H1 (cell line): ENCODE measurements at regions not wholly inside any gene's neighbourhood (a gene's known extent, or its start where the extent isn't known, plus 50 kb on each side); places are given as distances from the start of the nearest gene placed in this dataset.
A peak's percentile ranks its signal among the peaks of the same experiment; 100 is the strongest.

Experiments
- CTCF ChIA-PET: fragments of 300-600 bp; sonication (Branson Sonifier 250); formaldehyde crosslinking; loops from one replicate; lab custom pipeline; 2021; ENCODE audit not compliant: partially characterized antibody; lab: Charles Lee
- POLR2A ChIA-PET: fragments of 300-600 bp; sonication (Branson Sonifier 250); formaldehyde crosslinking; loops from one replicate; lab custom pipeline; 2021; ENCODE audit warnings: inconsistent platforms; ENCODE audit not compliant: partially characterized antibody; lab: Charles Lee
- DNase-seq, 2 experiments: peaks; one replicate each; pipeline versions ENCODE4 v3.0.0 to v3.0.0-alpha.2; 2010 to 2022; ENCODE audit warnings: low spot score in 2 of 2, low read depth in 1 of 2, mixed read lengths in 1 of 2
- FAIRE-seq: peaks from 2 replicates; lab custom pipeline; 2011; peaks lifted over from hg19 to GRCh38; lab: Jason Lieb, UNC
- H2AFZ ChIP-seq: 2 replicates; pipeline ENCODE4 v1.8.1; 2012; ENCODE audit warnings: low read length, inconsistent platforms
- H2AK5ac ChIP-seq: 2 replicates; pipeline ENCODE4 v1.6.1; 2013; ENCODE audit warnings: low read depth, low read length
- H2BK120ac ChIP-seq: replicated peaks from 2 replicates; pipeline ENCODE3; 2013; ENCODE audit warnings: low read depth, low read length, inconsistent platforms
- H2BK12ac ChIP-seq: 2 replicates; pipeline ENCODE4 v1.6.1; 2013; ENCODE audit warnings: low read depth, low read length
- H2BK15ac ChIP-seq: 2 replicates; pipeline ENCODE4 v1.6.1; 2013; ENCODE audit warnings: low read length
- H2BK20ac ChIP-seq: 2 replicates; pipeline ENCODE4 v1.6.1; 2013; ENCODE audit warnings: low read length
- H2BK5ac ChIP-seq: 2 replicates; pipeline ENCODE4 v1.6.1; 2013; ENCODE audit warnings: low read depth, low read length
- H3K14ac ChIP-seq: 2 replicates; pipeline ENCODE4 v1.6.1; 2013; ENCODE audit warnings: inconsistent platforms; ENCODE audit not compliant: insufficient read length
- H3K18ac ChIP-seq: 2 replicates; pipeline ENCODE4 v1.6.1; 2013; ENCODE audit warnings: low read length; ENCODE audit errors: extremely low read depth
- H3K23ac ChIP-seq: 2 replicates; pipeline ENCODE4 v1.6.1; 2013; ENCODE audit warnings: inconsistent platforms; ENCODE audit not compliant: insufficient read length
- H3K23me2 ChIP-seq: 2 replicates; pipeline ENCODE4 v1.6.1; 2013; ENCODE audit warnings: low read depth, low read length
- H3K27ac ChIP-seq: 2 replicates; pipeline ENCODE4 v1.6.1; 2011; ENCODE audit warnings: low read depth, low read length, inconsistent platforms
- H3K27me3 ChIP-seq, 4 experiments: replicated peaks in 1 of 4; 1 replicate in 1 of 4; 2 replicates in 3 of 4; pipeline versions ENCODE4 v1.6.1 to v1.8.1; 2011 to 2013; ENCODE audit warnings: low read length in 3 of 4, mild to moderate bottlenecking in 3 of 4, inconsistent platforms in 2 of 4, mixed read lengths in 2 of 4, moderate library complexity in 1 of 4; ENCODE audit not compliant: control insufficient read depth in 3 of 4, insufficient read depth in 3 of 4; ENCODE audit errors: extremely low read depth in 1 of 4
- H3K36me3 ChIP-seq, 4 experiments: 2 replicates each; pipeline versions ENCODE4 v1.6.1 to v1.8.1; 2011 to 2013; ENCODE audit warnings: mild to moderate bottlenecking in 4 of 4, low read length in 3 of 4, moderate library complexity in 2 of 4, control low read depth in 1 of 4, inconsistent platforms in 1 of 4; ENCODE audit not compliant: insufficient read depth in 4 of 4, control insufficient read depth in 2 of 4
- H3K4ac ChIP-seq: replicated peaks from 2 replicates; pipeline ENCODE3; 2013; ENCODE audit warnings: low read length, low read depth, mixed read lengths, inconsistent platforms; ENCODE audit not compliant: insufficient read length
- H3K4me1 ChIP-seq, 4 experiments: replicated peaks in 1 of 4; 1 replicate in 1 of 4; 2 replicates in 3 of 4; pipeline versions ENCODE4 v1.6.1 to v1.8.1; 2011 to 2013; ENCODE audit warnings: low read length in 3 of 4, inconsistent platforms in 2 of 4, mixed read lengths in 1 of 4; ENCODE audit not compliant: insufficient read depth in 4 of 4, control insufficient read depth in 3 of 4
- H3K4me2 ChIP-seq, 2 experiments: 2 replicates each; pipeline versions ENCODE4 v1.6.1 to v1.8.1; 2011 to 2013; ENCODE audit warnings: low read depth in 2 of 2, low read length in 2 of 2, control low read depth in 1 of 2, inconsistent platforms in 1 of 2, mild to moderate bottlenecking in 1 of 2; ENCODE audit not compliant: insufficient read depth in 1 of 2
- H3K4me3 ChIP-seq, 4 experiments: fragments of 200-600, 300-600 bp in 1 of 4; sonication (generic), shearing (Covaris generic), sonication (Bioruptor Twin) in 1 of 4; 2 replicates each; pipeline versions ENCODE4 v1.5.1 to v1.8.1; 2011 to 2016; ENCODE audit warnings: low read length in 4 of 4, low read depth in 3 of 4, control low read depth in 2 of 4, inconsistent platforms in 2 of 4, mild to moderate bottlenecking in 2 of 4, mixed read lengths in 1 of 4, moderate library complexity in 1 of 4; ENCODE audit not compliant: insufficient read depth in 2 of 4; ENCODE audit errors: extremely low read depth in 1 of 4
- H3K56ac ChIP-seq: replicated peaks from 2 replicates; pipeline ENCODE3; 2013; ENCODE audit warnings: low read depth, mild to moderate bottlenecking, mixed read lengths, low read length, inconsistent platforms; ENCODE audit not compliant: insufficient read length
- H3K79me1 ChIP-seq: 2 replicates; pipeline ENCODE4 v1.6.1; 2013; ENCODE audit warnings: low read depth, low read length, control low read depth
- H3K79me2 ChIP-seq, 2 experiments: 2 replicates each; pipeline versions ENCODE4 v1.6.1 to v1.8.1; 2012 to 2013; ENCODE audit warnings: low read length in 2 of 2, mild to moderate bottlenecking in 2 of 2, inconsistent platforms in 1 of 2; ENCODE audit not compliant: insufficient read depth in 2 of 2, control insufficient read depth in 1 of 2
- H3K9ac ChIP-seq, 4 experiments: replicated peaks in 1 of 4; 1 replicate in 1 of 4; 2 replicates in 3 of 4; pipeline versions ENCODE4 v1.6.1 to v1.8.1; 2011 to 2013; ENCODE audit warnings: low read depth in 3 of 4, low read length in 3 of 4, control low read depth in 2 of 4, mild to moderate bottlenecking in 2 of 4, moderate library complexity in 2 of 4, inconsistent platforms in 1 of 4; ENCODE audit errors: extremely low read depth in 1 of 4
- H3K9me3 ChIP-seq, 2 experiments: 2 replicates each; pipeline versions ENCODE4 v1.6.1 to v1.8.1; 2012 to 2013; ENCODE audit warnings: mild to moderate bottlenecking in 2 of 2, moderate library complexity in 2 of 2, control low read depth in 1 of 2, inconsistent platforms in 1 of 2, low read depth in 1 of 2, low read length in 1 of 2, mixed read lengths in 1 of 2; ENCODE audit not compliant: insufficient read depth in 2 of 2
- H4K20me1 ChIP-seq, 2 experiments: replicated peaks in 1 of 2; 2 replicates each; pipeline versions ENCODE3 to v1.8.1; 2011 to 2013; ENCODE audit warnings: inconsistent platforms in 2 of 2, low read length in 2 of 2, mild to moderate bottlenecking in 1 of 2; ENCODE audit not compliant: insufficient read depth in 2 of 2, control insufficient read depth in 1 of 2
- H4K5ac ChIP-seq: 2 replicates; pipeline ENCODE4 v1.6.1; 2013; ENCODE audit warnings: low read length, low read depth, mixed read lengths, inconsistent platforms; ENCODE audit not compliant: insufficient read length
- H4K8ac ChIP-seq: 2 replicates; pipeline ENCODE4 v1.8.0; 2013; ENCODE audit warnings: mild to moderate bottlenecking, moderate library complexity, low read length, inconsistent platforms; ENCODE audit not compliant: insufficient read depth; ENCODE audit errors: extremely low read depth
- H4K91ac ChIP-seq: replicated peaks from 2 replicates; pipeline ENCODE3; 2013; ENCODE audit warnings: low read length, mixed read lengths, inconsistent platforms; ENCODE audit not compliant: insufficient read length
- KDM5A ChIP-seq: fragments of 200-600 bp; IDR thresholded peaks from 2 replicates; pipeline ENCODE4 v1.7.1; 2012; ENCODE audit warnings: mild to moderate bottlenecking, low read length, inconsistent platforms, mixed read lengths
- RNF2 ChIP-seq: fragments of 200-900, 300-1000 bp; sonication (generic); IDR thresholded peaks from 2 replicates; pipeline ENCODE4 v1.7.1; 2016; ENCODE audit warnings: borderline replicate concordance, low read depth, mild to moderate bottlenecking, antibody characterized with exemption, low read length; ENCODE audit not compliant: poor library complexity, severe bottlenecking; ENCODE audit errors: missing control alignments
- WGBS, 2 experiments: shearing (Covaris generic) in 1 of 2; methylation state at CpG; one replicate each; pipeline versions ENCODE4 v1.1.6 to v1.1.7; 2013 to 2015; ENCODE audit warnings: low lambda C conversion rate in 2 of 2, mixed read lengths in 2 of 2, inconsistent platforms in 1 of 2, low coverage in 1 of 2, missing lambda C conversion rate in 1 of 2; ENCODE audit not compliant: insufficient replicate concordance in 2 of 2, insufficient coverage in 1 of 2, insufficient read length in 1 of 2; ENCODE audit errors: extremely low coverage in 1 of 2, missing lambda C conversion rate in 1 of 2; 5-methylcytosine and 5-hydroxymethylcytosine counted together
- TF ChIP-seq, protein P1 (sequence below): IDR thresholded peaks from 2 replicates; pipeline ENCODE4 v1.6.1; 2012; ENCODE audit warnings: inconsistent platforms

DNA sequence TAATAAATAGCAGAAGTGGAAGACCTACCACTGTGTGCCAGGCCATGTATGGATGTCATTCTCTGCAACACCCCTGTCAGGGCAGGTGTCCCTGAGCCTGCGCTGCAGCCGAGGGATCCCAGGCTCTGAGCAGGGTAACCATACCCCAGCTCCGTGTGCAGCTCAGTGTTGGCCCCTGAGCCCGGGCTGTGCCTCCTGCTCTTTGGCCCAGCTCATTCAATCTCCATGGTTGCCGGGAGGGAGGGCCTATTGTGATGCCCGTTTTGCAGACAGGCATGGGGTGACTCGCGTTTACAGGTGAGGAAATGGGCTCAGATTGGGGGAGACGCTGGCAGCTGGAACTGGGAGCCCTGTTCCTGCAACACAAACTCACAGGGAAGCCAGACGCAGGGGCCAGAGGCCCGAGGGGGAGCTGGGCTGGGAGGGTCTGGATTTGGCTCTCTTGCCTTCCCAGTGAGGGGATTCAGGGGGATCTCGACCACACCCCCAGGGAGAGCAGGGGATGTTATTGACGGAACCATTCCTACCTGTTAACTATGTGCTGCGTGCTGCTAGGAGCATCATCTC, 190.5 kb downstream of the IRF8 start:
- H2BK20ac ChIP-seq: no peak overlapping the region
- no peak overlapping the region for H3K4me2 ChIP-seq
- no peak overlapping the region; the same call in 1 of the 2 replicates for H4K8ac ChIP-seq
- DNase-seq: no peak
- ChIA-PET POLR2A (interaction anchor here (1.0 kb wide), 1 partner anchor 15 kb away, joined by 3 read pairs; no protein-coding TSS in a partner anchor), CTCF (interaction anchor here (1.0 to 2.9 kb wide), 5 partner anchors 11 to 427 kb away, joined by 3 to 9 read pairs (median 4); no protein-coding TSS in a partner anchor)
- no peak overlapping the region for H2BK15ac ChIP-seq
- no peaks in the 10 kb centered on the region for H4K20me1 ChIP-seq
- H3K79me2 ChIP-seq: no peaks in the 10 kb centered on the region
- H3K23me2 ChIP-seq: no peaks in the 10 kb centered on the region
- no peak overlapping the region for H3K14ac ChIP-seq
- H4K5ac ChIP-seq: no peak overlapping the region
- no peaks in the 10 kb centered on the region for H3K9me3 ChIP-seq
- no peak for FAIRE-seq
- no peak overlapping the region for H3K4me3 ChIP-seq
- no peak overlapping the region for H3K56ac ChIP-seq
- H3K23ac ChIP-seq: no peak overlapping the region
- peak overlapping the region; percentile 28; the same call in 1 of the 2 replicates for H3K18ac ChIP-seq
- H3K36me3 ChIP-seq: no peaks in the 10 kb centered on the region
- H3K9ac ChIP-seq: no peak overlapping the region
- peaks cover 0 to 8% (median 5%) of the 10 kb centered on the region in 4 experiments; a peak in 6 of 7 replicates for H3K4me1 ChIP-seq
- H3K27ac ChIP-seq: no peak overlapping the region
- no peaks in the 10 kb centered on the region for H3K27me3 ChIP-seq
- WGBS, 2 experiments: 70% methylated on average over 13 of the region's 14 CpGs; no CpG with 5 or more reads in 1 of the 2 experiments
- H2AK5ac ChIP-seq: peak overlapping the region; percentile 40; the same call in 1 of the 2 replicates
- H2BK12ac ChIP-seq: no peak overlapping the region
- no peak overlapping the region for H2AFZ ChIP-seq
- H3K4ac ChIP-seq: no peak overlapping the region
- no peak overlapping the region for H2BK120ac ChIP-seq
- no peaks in the 10 kb centered on the region for H3K79me1 ChIP-seq
- no peak overlapping the region for H4K91ac ChIP-seq
- no peak overlapping the region for H2BK5ac ChIP-seq
- TF ChIP-seq RNF2 (no peak), KDM5A (no peak)
- TF ChIP-seq, protein P1, sequence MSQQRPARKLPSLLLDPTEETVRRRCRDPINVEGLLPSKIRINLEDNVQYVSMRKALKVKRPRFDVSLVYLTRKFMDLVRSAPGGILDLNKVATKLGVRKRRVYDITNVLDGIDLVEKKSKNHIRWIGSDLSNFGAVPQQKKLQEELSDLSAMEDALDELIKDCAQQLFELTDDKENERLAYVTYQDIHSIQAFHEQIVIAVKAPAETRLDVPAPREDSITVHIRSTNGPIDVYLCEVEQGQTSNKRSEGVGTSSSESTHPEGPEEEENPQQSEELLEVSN: no peak
- TF ChIP-seq, all 59 proteins: peak for 0
